Testis (tissue), 2 donors: ENCODE measurements at regions not wholly inside any gene's neighbourhood (a gene's known extent, or its start where the extent isn't known, plus 50 kb on each side); places are given as distances from the start of the nearest gene placed in this dataset.
A peak's percentile ranks its signal among the peaks of the same experiment; 100 is the strongest.

ENCODE experiments used
- DNase-seq: peaks from one replicate; pipeline ENCODE4 v3.0.0-alpha.2; 2019
- H3K27ac ChIP-seq, 2 donors: fragments of 200-600 bp; sonication (generic); one replicate each; pipeline ENCODE4 v1.5.1; 2019
- H3K27me3 ChIP-seq: fragments of 200-600 bp; sonication (generic); one replicate; pipeline ENCODE4 v1.5.1; 2019
- H3K36me3 ChIP-seq: fragments of 200-600 bp; sonication (generic); one replicate; pipeline ENCODE4 v1.5.1; 2017; ENCODE audit warnings: low read depth; ENCODE audit errors: missing control alignments
- H3K4me1 ChIP-seq: fragments of 200-600 bp; sonication (generic); one replicate; pipeline ENCODE4 v1.5.1; 2019
- H3K4me3 ChIP-seq, 2 donors: fragments of 200-600 bp; sonication (generic); one replicate each; pipeline ENCODE4 v1.5.1; 2017 to 2019
- H3K9me3 ChIP-seq: fragments of 200-600 bp; sonication (generic); one replicate; pipeline ENCODE4 v1.5.1; 2017
- POLR2A ChIP-seq: fragments of 450-650 bp; IDR thresholded peaks from one replicate; pipeline ENCODE4 v1.6.1; 2017; ENCODE audit warnings: antibody characterized with exemption, mild to moderate bottlenecking, moderate library complexity
- WGBS, 2 donors: methylation state at CpG; one replicate each; pipeline ENCODE4 v1.1.5; 2018; 5-methylcytosine and 5-hydroxymethylcytosine counted together
- intact Hi-C: fragments of 100-400 bp; cut with DNase I; formaldehyde crosslinking; loops from one replicate; pipeline ENCODE4 v1.15.1; 2023; ENCODE audit warnings: low total_unique reads
- TF ChIP-seq, protein P1 (sequence below), 3 experiments: fragments of 450-650 bp in 2 of 3; fragments of 200-600 bp in 1 of 3; sonication (generic) in 1 of 3; IDR thresholded peaks; one replicate each; pipeline ENCODE4 v1.5.1; 2016 to 2019; ENCODE audit warnings: antibody characterized with exemption in 3 of 3, mild to moderate bottlenecking in 2 of 3, moderate library complexity in 1 of 3

DNA sequence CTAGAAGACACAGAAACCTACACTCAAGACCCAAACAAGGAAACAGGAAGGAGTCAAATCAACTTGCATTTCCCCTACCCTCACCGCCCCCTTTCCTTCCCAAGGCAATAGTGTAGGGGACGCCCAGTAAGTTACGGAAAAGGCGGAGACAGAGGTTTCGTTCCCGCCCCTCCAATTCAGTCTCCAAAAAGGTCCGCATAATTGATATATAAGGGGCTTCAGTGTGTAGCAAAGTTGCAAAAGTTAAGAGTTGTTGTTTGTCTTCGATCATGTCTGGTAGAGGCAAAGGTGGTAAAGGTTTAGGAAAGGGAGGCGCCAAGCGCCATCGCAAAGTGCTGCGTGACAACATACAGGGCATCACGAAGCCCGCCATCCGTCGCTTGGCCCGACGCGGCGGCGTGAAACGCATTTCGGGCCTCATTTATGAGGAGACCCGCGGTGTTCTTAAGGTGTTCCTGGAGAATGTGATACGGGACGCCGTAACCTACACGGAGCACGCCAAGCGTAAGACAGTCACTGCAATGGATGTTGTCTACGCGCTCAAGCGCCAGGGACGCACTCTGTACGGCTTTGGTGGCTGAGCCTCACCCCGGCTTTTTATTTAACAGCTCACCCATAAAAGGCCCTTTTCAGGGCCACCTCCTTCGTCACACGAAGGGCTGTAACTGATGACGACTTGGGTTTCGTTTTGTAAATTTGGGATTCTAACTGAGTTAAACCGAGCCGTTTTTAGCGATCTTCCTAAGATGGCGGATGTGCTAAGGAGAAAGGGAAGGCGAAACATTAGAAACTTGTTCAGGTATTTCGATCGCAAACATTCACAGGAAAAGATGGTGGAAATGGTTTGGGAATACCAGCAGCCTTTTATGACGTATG is 124.6 kb upstream of the BTN3A2 start:
- H3K36me3 ChIP-seq, result no peaks in the 10 kb centered on the region
- peak overlapping the region; percentile 52 to 63 for H3K4me3 ChIP-seq
- peak overlapping the region; percentile 51 to 87 for H3K27ac ChIP-seq
- TF ChIP-seq POLR2A, result peak; percentile 59
- TF ChIP-seq, protein P1, sequence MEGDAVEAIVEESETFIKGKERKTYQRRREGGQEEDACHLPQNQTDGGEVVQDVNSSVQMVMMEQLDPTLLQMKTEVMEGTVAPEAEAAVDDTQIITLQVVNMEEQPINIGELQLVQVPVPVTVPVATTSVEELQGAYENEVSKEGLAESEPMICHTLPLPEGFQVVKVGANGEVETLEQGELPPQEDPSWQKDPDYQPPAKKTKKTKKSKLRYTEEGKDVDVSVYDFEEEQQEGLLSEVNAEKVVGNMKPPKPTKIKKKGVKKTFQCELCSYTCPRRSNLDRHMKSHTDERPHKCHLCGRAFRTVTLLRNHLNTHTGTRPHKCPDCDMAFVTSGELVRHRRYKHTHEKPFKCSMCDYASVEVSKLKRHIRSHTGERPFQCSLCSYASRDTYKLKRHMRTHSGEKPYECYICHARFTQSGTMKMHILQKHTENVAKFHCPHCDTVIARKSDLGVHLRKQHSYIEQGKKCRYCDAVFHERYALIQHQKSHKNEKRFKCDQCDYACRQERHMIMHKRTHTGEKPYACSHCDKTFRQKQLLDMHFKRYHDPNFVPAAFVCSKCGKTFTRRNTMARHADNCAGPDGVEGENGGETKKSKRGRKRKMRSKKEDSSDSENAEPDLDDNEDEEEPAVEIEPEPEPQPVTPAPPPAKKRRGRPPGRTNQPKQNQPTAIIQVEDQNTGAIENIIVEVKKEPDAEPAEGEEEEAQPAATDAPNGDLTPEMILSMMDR (IDR thresholded peaks at IDR 0.05), result no peak
- peak; percentile 90 for DNase-seq
- H3K27me3 ChIP-seq, result peaks cover 4% of the 10 kb centered on the region
- WGBS, 2 donors, result 3 to 4% methylated on average over 34 to 49 of the region's 49 CpGs
- no peaks in the 10 kb centered on the region for H3K9me3 ChIP-seq
- intact Hi-C loops, result no loop called here
- no peaks in the 10 kb centered on the region for H3K4me1 ChIP-seq

DNA sequence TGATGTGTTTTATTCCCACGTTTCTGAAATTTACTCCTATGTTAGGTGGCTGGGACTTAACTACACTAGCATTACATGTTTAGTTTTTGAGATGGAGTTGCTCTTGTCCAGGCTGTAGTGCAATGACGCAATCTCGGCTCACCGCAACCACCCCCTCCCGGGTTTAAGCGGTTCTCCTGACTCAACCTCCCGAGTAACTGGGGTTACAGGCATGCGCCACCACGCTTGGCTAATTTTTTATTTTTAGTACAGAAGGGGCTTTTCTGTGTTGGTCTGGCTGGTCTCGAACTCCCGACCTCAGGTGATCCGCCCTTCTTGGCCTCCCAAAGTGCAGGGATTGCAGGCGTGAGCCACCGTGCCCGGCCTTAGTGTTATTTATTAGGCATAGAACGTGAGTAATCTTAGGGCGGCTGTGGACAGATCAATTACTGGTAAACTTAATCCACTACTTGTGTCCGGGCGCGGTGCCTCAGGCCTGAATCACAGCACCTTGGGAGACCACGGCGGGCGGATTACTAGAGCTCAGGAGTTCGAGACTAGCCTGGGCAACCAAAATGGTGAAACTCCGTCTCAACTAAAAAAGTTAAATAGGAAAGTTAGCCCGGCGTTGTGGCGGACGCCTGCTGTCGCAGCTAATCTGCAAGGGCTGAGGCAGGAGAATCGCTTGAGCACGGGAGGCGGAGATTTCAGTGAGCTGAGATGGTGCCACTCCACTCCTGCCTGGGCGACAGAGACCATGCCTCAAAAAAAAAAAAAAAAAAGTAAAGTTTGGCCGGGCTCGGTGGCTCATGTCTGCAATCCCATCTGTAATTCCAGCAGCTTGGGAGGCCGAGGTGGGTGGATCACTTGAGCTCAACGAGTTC is 123.7 kb upstream of the BTN3A2 start:
- Histone ChIP-seq H3K4me1 (no peaks in the 10 kb centered on the region), H3K36me3 (no peaks in the 10 kb centered on the region), H3K4me3 (peak overlapping the region; percentile 52 to 63), H3K27me3 (peaks cover under 1% of the 10 kb centered on the region), H3K27ac (peak overlapping the region; percentile 51 to 87), H3K9me3 (no peaks in the 10 kb centered on the region)
- peak; percentile 38 for DNase-seq
- intact Hi-C loops, result no loop called here
- TF ChIP-seq, protein P1 (IDR thresholded peaks at IDR 0.05), result no peak
- no peak for TF ChIP-seq POLR2A
- WGBS, 2 donors, result 23 to 32% methylated on average over 38 of the region's 38 CpGs

DNA sequence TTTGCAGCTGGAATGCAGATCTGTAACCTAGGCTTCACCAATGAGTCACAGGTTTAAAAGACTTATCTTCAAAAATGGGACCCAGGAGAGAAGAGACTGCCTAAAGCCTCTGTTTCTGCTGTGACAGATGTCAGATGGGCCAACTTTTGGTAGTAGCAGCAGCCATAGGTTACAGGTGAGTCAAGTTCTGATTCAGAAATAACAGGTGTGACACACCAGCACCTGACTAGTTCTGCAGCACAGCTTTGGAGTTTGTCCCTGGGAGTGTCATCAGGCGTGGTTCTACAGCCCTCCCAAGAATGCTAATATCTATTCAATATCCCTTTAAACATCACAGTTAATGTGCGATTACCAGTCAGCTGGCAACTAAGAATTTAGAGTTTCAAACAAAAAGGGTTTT is 121.9 kb upstream of the BTN3A2 start:
- H3K27me3 ChIP-seq, result no peaks in the 10 kb centered on the region
- no peak for DNase-seq
- H3K9me3 ChIP-seq, result no peaks in the 10 kb centered on the region
- intact Hi-C loops, result no loop called here
- H3K4me3 ChIP-seq, result no peak overlapping the region
- TF ChIP-seq, protein P1 (IDR thresholded peaks at IDR 0.05), result no peak
- no peak overlapping the region for H3K27ac ChIP-seq
- WGBS, 2 donors, result 84 to 90% methylated on average over 2 of the region's 2 CpGs
- H3K4me1 ChIP-seq, result no peaks in the 10 kb centered on the region
- no peaks in the 10 kb centered on the region for H3K36me3 ChIP-seq

GRCh38 chr6:26243752-26244151 is 121.2 kb upstream of the BTN3A2 start:
- Histone ChIP-seq H3K4me3 (no peak overlapping the region), H3K4me1 (no peaks in the 10 kb centered on the region), H3K36me3 (no peaks in the 10 kb centered on the region), H3K9me3 (no peaks in the 10 kb centered on the region), H3K27me3 (no peaks in the 10 kb centered on the region), H3K27ac (no peak overlapping the region)
- TF ChIP-seq POLR2A, result no peak
- TF ChIP-seq, protein P1 (IDR thresholded peaks at IDR 0.05), result no peak
- intact Hi-C loops, result no loop called here
- no peak for DNase-seq
- WGBS, 2 donors, result 82 to 86% methylated on average over 2 of the region's 2 CpGs
